GM23338 (cell line): ENCODE measurements at regions not wholly inside any gene's neighbourhood (a gene's known extent, or its start where the extent isn't known, plus 50 kb on each side); places are given as distances from the start of the nearest gene placed in this dataset.
A peak's percentile ranks its signal among the peaks of the same experiment; 100 is the strongest.

Experiments
- ATAC-seq: fragments of 200-7000 bp; cut with Tn5 transposase; 3 replicates; pipeline ENCODE4 v1.9.1; 2020
- DNase-seq: peaks from one replicate; pipeline ENCODE4 v3.0.0-alpha.2; 2015; ENCODE audit warnings: low spot score
- H2AFZ ChIP-seq: fragments of 200-600 bp; sonication (generic); 2 replicates; pipeline ENCODE4 v1.8.0; 2016; ENCODE audit warnings: antibody characterized with exemption, mild to moderate bottlenecking, moderate library complexity
- H3F3A ChIP-seq: fragments of 200-600 bp; sonication (generic); replicated peaks from 2 replicates; pipeline ENCODE4 v1.8.0; 2017; ENCODE audit warnings: antibody characterized with exemption, mixed run types, low read depth
- H3K27ac ChIP-seq: fragments of 200-600 bp; sonication (generic); 2 replicates; pipeline ENCODE4 v1.6.1; 2016; ENCODE audit warnings: low read depth
- H3K27me3 ChIP-seq: fragments of 200-600 bp; sonication (generic); 2 replicates; pipeline ENCODE4 v1.8.0; 2016; ENCODE audit warnings: mild to moderate bottlenecking, mixed run types, moderate library complexity; ENCODE audit not compliant: insufficient read depth
- H3K36me3 ChIP-seq: fragments of 200-600 bp; sonication (generic); 2 replicates; pipeline ENCODE4 v1.8.0; 2016; ENCODE audit warnings: mild to moderate bottlenecking; ENCODE audit not compliant: insufficient read depth
- H3K4me1 ChIP-seq: fragments of 200-600 bp; sonication (generic); 2 replicates; pipeline ENCODE4 v1.8.0; 2016; ENCODE audit warnings: mild to moderate bottlenecking, moderate library complexity; ENCODE audit not compliant: insufficient read depth
- H3K4me2 ChIP-seq: fragments of 200-600 bp; sonication (generic); 2 replicates; pipeline ENCODE4 v1.7.1; 2017; ENCODE audit warnings: mixed run types
- H3K4me3 ChIP-seq: fragments of 200-600 bp; sonication (generic); 2 replicates; pipeline ENCODE4 v1.6.1; 2016; ENCODE audit warnings: mixed run types
- H3K79me2 ChIP-seq: fragments of 200-600 bp; sonication (generic); replicated peaks from 2 replicates; pipeline ENCODE4 v1.8.0; 2017; ENCODE audit warnings: mild to moderate bottlenecking; ENCODE audit not compliant: insufficient read depth
- H3K9me2 ChIP-seq: fragments of 200-600 bp; sonication (generic); 2 replicates; pipeline ENCODE4 v1.8.0; 2017; ENCODE audit not compliant: insufficient read depth
- H4K20me1 ChIP-seq: fragments of 200-600 bp; sonication (generic); replicated peaks from 2 replicates; pipeline ENCODE4 v1.8.0; 2017; ENCODE audit warnings: mild to moderate bottlenecking; ENCODE audit not compliant: insufficient read depth
- H3K27ac Mint-ChIP-seq: 2 replicates; pipeline ENCODE4 v1.8.0; 2020; ENCODE audit warnings: inconsistent platforms, mild to moderate bottlenecking, moderate library complexity, mixed read lengths
- H3K27me3 Mint-ChIP-seq: 3 replicates; pipeline ENCODE4 v1.8.0; 2022; ENCODE audit warnings: low read depth, mild to moderate bottlenecking, moderate library complexity, mixed read lengths, inconsistent platforms; ENCODE audit not compliant: insufficient read depth, poor library complexity
- H3K36me3 Mint-ChIP-seq: 3 replicates; pipeline ENCODE4 v1.8.0; 2021; ENCODE audit warnings: low read depth, mild to moderate bottlenecking, inconsistent platforms, moderate library complexity, mixed read lengths
- H3K4me1 Mint-ChIP-seq: 3 replicates; pipeline ENCODE4 v1.8.0; 2020; ENCODE audit warnings: mild to moderate bottlenecking, inconsistent platforms, mixed read lengths
- H3K4me3 Mint-ChIP-seq: 3 replicates; pipeline ENCODE4 v1.8.0; 2021; ENCODE audit warnings: moderate library complexity, mild to moderate bottlenecking, inconsistent platforms, mixed read lengths
- H3K9me3 Mint-ChIP-seq: 3 replicates; pipeline ENCODE4 v1.8.0; 2020; ENCODE audit warnings: moderate library complexity, mild to moderate bottlenecking, inconsistent platforms, mixed read lengths
- CREB1 ChIP-seq: fragments of 250-450 bp; sonication (Bioruptor Pico); IDR thresholded peaks from 2 replicates; pipeline ENCODE4 v1.5.0; 2020; ENCODE audit warnings: low read depth, mild to moderate bottlenecking, moderate library complexity
- CTCF ChIP-seq, 2 experiments: fragments of 200-600 bp in 1 of 2; sonication (generic) in 1 of 2; conservative IDR thresholded peaks; 2 replicates each; pipeline versions ENCODE4 v1.5.1 to v1.6.1; 2016 to 2017; ENCODE audit warnings: antibody characterized with exemption in 2 of 2, low read depth in 2 of 2, mild to moderate bottlenecking in 2 of 2, moderate library complexity in 1 of 2
- EZH2phosphoT487 ChIP-seq: fragments of 200-600 bp; sonication (generic); IDR thresholded peaks from one replicate; pipeline ENCODE4 v1.8.1; 2018; ENCODE audit warnings: antibody characterized with exemption; ENCODE audit not compliant: unreplicated experiment
- JUNB ChIP-seq: IDR thresholded peaks from one replicate; pipeline ENCODE4 v1.6.1; 2016; ENCODE audit warnings: antibody characterized with exemption; ENCODE audit not compliant: unreplicated experiment
- REST ChIP-seq: IDR thresholded peaks from one replicate; pipeline ENCODE4 v1.6.1; 2018; ENCODE audit warnings: antibody characterized with exemption; ENCODE audit not compliant: unreplicated experiment
- STAT1 ChIP-seq: IDR thresholded peaks from one replicate; pipeline ENCODE4 v1.6.1; 2016; ENCODE audit warnings: antibody characterized with exemption; ENCODE audit not compliant: unreplicated experiment
- ZNF114 ChIP-seq: fragments of 250-450 bp; sonication (Bioruptor Pico); IDR thresholded peaks from 2 replicates; pipeline ENCODE4 v1.5.0; 2020; ENCODE audit warnings: mild to moderate bottlenecking, moderate library complexity
- ZNF462 ChIP-seq: fragments of 250-450 bp; sonication (Bioruptor Pico); IDR thresholded peaks from 2 replicates; pipeline ENCODE4 v1.5.0; 2020; ENCODE audit warnings: mild to moderate bottlenecking, moderate library complexity
- TF ChIP-seq, protein P1 (sequence below): IDR thresholded peaks from 2 replicates; pipeline ENCODE4 v1.6.1; 2016; ENCODE audit warnings: antibody characterized with exemption

DNA sequence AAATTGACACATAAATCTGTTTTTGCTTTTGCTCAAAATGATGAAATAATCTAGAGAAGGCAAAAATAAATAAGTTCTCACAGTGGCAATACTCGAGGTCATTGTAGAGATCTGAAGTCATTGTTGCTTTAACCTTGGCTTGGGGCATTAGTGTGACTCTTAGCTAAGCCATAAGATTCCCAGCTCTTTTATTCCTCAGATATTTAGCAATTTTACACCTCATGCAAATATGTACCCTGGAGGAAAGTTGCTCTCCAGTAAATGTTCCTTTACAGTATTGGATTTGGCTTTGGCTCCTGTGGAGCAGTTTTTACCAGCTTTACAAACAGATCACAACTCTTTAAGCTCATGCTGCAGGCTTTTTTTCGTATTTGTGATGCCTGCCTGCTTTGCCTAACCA, 134.2 kb upstream of the NABP1 start:
- TF ChIP-seq CTCF (conservative IDR thresholded peaks at IDR 0.05; ENCODE audit: low read depth in 2 of 2): no peak
- TF ChIP-seq JUNB: no peak
- TF ChIP-seq ZNF114: no peak
- TF ChIP-seq EZH2phosphoT487: no peak
- no peak for TF ChIP-seq REST
- H3K36me3 Mint-ChIP-seq: no peaks in the 10 kb centered on the region
- Histone ChIP-seq H3K4me2 (no peak overlapping the region), H3F3A (no peaks in the 10 kb centered on the region), H3K79me2 (no peaks in the 10 kb centered on the region), H2AFZ (0 out of 2 replicates have a peak overlapping the region, but pooled peaks have one; percentile 2), H3K4me1 (peaks cover 2% of the 10 kb centered on the region; the same call in 1 of the 2 replicates), H3K36me3 (no peaks in the 10 kb centered on the region), H3K27me3 (no peaks in the 10 kb centered on the region), H3K9me2 (no peaks in the 10 kb centered on the region), H3K4me3 (no peak overlapping the region), H4K20me1 (no peaks in the 10 kb centered on the region), H3K27ac (no peak overlapping the region)
- H3K4me1 Mint-ChIP-seq: peaks cover 8% of the 10 kb centered on the region
- H3K4me3 Mint-ChIP-seq: no peak overlapping the region
- no peak for ATAC-seq
- no peak overlapping the region for H3K27ac Mint-ChIP-seq
- DNase-seq: no peak
- H3K9me3 Mint-ChIP-seq: peaks cover 5% of the 10 kb centered on the region; the same call in 2 of the 3 replicates
- peaks cover 6% of the 10 kb centered on the region for H3K27me3 Mint-ChIP-seq

DNA sequence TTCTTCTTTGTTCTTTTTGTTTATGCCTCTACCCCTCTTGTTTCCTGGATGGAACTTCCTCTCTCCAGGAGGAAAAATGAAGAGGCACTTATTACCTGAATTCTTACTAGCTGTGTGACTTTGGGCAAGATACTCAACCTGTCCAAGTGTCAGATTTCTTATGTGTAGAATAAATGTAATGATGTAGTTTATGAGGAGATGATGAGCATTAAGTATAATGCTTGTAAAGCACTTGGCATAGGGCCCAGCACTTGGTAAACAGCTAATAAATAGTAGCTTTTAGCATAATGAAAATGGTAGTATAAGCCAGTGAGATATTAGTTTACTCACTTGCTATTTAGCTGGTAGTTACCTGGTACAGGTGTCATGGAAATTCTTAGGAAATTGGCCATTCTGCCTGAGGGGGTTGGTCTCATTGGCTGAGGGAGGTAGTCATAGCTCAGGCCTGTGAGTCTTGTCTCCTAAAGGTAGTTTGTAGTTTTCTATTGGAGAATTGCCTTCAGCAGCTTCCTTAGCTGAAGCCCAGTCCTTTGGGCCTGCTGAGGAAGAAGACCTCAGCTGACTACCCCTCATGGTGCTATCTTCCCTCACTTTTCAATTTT, 133.4 kb upstream of the NABP1 start:
- H3K4me3 ChIP-seq: no peak overlapping the region
- no peak for DNase-seq
- H3F3A ChIP-seq: no peaks in the 10 kb centered on the region
- H3K27ac ChIP-seq: no peak overlapping the region
- peaks cover 5% of the 10 kb centered on the region; the same call in 2 of the 3 replicates for H3K9me3 Mint-ChIP-seq
- H3K27me3 Mint-ChIP-seq: peaks cover 2% of the 10 kb centered on the region
- no peaks in the 10 kb centered on the region for H3K79me2 ChIP-seq
- H3K27ac Mint-ChIP-seq: no peak overlapping the region
- H4K20me1 ChIP-seq: no peaks in the 10 kb centered on the region
- H3K4me1 ChIP-seq: no peaks in the 10 kb centered on the region; the same call in 1 of the 2 replicates
- no peaks in the 10 kb centered on the region for H3K27me3 ChIP-seq
- H3K4me1 Mint-ChIP-seq: peaks cover 3% of the 10 kb centered on the region
- ATAC-seq: no peak
- H3K36me3 Mint-ChIP-seq: no peaks in the 10 kb centered on the region
- 0 out of 2 replicates have a peak overlapping the region, but pooled peaks have one; percentile 2 for H2AFZ ChIP-seq
- no peaks in the 10 kb centered on the region for H3K9me2 ChIP-seq
- no peak overlapping the region for H3K4me2 ChIP-seq
- H3K4me3 Mint-ChIP-seq: no peak overlapping the region
- H3K36me3 ChIP-seq: no peaks in the 10 kb centered on the region
- TF ChIP-seq CREB1 (CRISPR knock-in tag): no peak
- TF ChIP-seq EZH2phosphoT487: no peak
- no peak for TF ChIP-seq ZNF114
- no peak for TF ChIP-seq ZNF462
- TF ChIP-seq, protein P1, sequence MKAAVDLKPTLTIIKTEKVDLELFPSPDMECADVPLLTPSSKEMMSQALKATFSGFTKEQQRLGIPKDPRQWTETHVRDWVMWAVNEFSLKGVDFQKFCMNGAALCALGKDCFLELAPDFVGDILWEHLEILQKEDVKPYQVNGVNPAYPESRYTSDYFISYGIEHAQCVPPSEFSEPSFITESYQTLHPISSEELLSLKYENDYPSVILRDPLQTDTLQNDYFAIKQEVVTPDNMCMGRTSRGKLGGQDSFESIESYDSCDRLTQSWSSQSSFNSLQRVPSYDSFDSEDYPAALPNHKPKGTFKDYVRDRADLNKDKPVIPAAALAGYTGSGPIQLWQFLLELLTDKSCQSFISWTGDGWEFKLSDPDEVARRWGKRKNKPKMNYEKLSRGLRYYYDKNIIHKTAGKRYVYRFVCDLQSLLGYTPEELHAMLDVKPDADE: no peak
- TF ChIP-seq STAT1: no peak
